ENCODE measurements at regions not wholly inside any gene's neighbourhood (a gene's known extent, or its start where the extent isn't known, plus 50 kb on each side); places are given as distances from the start of the nearest gene placed in this dataset.

- Histone ChIP-seq H3K4me3 (no peak overlapping the region), H3K4me1 (no peaks in the 10 kb centered on the region), H3K9me3 (no peaks in the 10 kb centered on the region), H3K36me3 (ENCODE audit: low read depth, missing control alignments) (no peaks in the 10 kb centered on the region), H3K27ac (no peak overlapping the region), H3K27me3 (no peaks in the 10 kb centered on the region)
- WGBS, 2 donors, result 80 to 83% methylated on average over 4 of the region's 4 CpGs
- intact Hi-C loops (cut with DNase I; ENCODE audit: low total_unique reads), result no loop called here
- no peak for DNase-seq
- TF ChIP-seq CTCF (IDR thresholded peaks at IDR 0.05) (no peak), POLR2A (IDR thresholded peaks at IDR 0.05) (no peak)
Measured at GRCh38 chr12:89263900-89264299, 88.4 kb downstream of the DUSP6 start.

DNA sequence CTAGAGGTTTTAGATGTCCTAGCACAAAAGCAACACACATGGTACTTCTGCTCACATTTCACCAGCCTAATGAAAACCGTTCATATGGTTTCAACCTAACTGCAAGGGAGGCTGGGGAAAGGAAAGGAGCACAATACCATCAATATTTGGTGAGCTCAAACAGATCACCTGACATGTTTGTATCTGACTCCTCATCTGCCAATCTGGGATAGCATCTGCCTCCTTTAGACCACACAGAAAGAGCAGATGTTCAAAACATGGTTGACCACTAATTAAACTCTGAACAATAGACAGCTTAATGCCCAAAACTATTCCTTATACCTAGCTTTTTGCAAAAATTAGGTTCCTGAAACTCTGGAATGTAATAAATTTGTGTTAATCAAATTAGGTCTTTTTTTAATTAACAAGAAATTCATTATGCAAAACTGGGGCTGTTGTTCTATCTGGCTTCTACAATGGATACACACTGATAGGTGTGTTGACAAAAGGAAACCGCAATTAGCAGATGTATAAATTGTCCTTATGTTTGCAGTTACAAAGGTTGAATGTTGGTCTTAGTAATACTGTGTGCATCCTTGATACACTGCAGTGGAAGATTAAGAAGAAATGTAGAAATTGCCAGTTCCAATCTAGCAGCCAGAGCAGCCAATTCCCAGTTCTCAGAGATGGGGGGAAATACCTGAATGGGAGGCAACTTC is 89.3 kb downstream of the DUSP6 start:
- DNase-seq, result no peak
- TF ChIP-seq CTCF (IDR thresholded peaks at IDR 0.05), result no peak
- no peak for TF ChIP-seq POLR2A (IDR thresholded peaks at IDR 0.05)
- Histone ChIP-seq H3K4me3 (no peak overlapping the region), H3K27me3 (no peaks in the 10 kb centered on the region), H3K36me3 (ENCODE audit: low read depth, missing control alignments) (no peaks in the 10 kb centered on the region), H3K27ac (no peak overlapping the region), H3K9me3 (no peaks in the 10 kb centered on the region), H3K4me1 (no peaks in the 10 kb centered on the region)
- 92 to 98% methylated on average over 2 of the region's 2 CpGs for WGBS, 2 donors
- intact Hi-C loops (cut with DNase I; ENCODE audit: low total_unique reads), result no loop called here

- no peak overlapping the region for H3K4me3 ChIP-seq
- no peaks in the 10 kb centered on the region for H3K36me3 ChIP-seq (ENCODE audit: low read depth, missing control alignments)
- no peaks in the 10 kb centered on the region for H3K9me3 ChIP-seq
- no peaks in the 10 kb centered on the region for H3K27me3 ChIP-seq
- no peak for DNase-seq
- H3K4me1 ChIP-seq, result no peaks in the 10 kb centered on the region
- TF ChIP-seq CTCF (IDR thresholded peaks at IDR 0.05), result no peak
- no peak for TF ChIP-seq POLR2A (IDR thresholded peaks at IDR 0.05)
- intact Hi-C loops (cut with DNase I; ENCODE audit: low total_unique reads), result no loop called here
- no peak overlapping the region for H3K27ac ChIP-seq
- WGBS, 2 donors, result 82 to 90% methylated on average over 4 of the region's 4 CpGs
Measured at GRCh38 chr12:89261982-89262381, 90.3 kb downstream of the DUSP6 start.

- no peaks in the 10 kb centered on the region for H3K27me3 ChIP-seq
- H3K4me1 ChIP-seq, result no peaks in the 10 kb centered on the region
- DNase-seq, result no peak
- no peak overlapping the region for H3K27ac ChIP-seq
- no peaks in the 10 kb centered on the region for H3K9me3 ChIP-seq
- intact Hi-C loops (cut with DNase I; ENCODE audit: low total_unique reads), result no loop called here
- no peak overlapping the region for H3K4me3 ChIP-seq
- TF ChIP-seq CTCF (IDR thresholded peaks at IDR 0.05) (no peak), POLR2A (IDR thresholded peaks at IDR 0.05) (no peak)
- H3K36me3 ChIP-seq (ENCODE audit: low read depth, missing control alignments), result no peaks in the 10 kb centered on the region
Measured at GRCh38 chr12:89260841-89261637, 91.3 kb downstream of the DUSP6 start.
